GM23338 (cell line): ENCODE measurements at regions not wholly inside any gene's neighbourhood (a gene's known extent, or its start where the extent isn't known, plus 50 kb on each side); places are given as distances from the start of the nearest gene placed in this dataset.

Source experiments
- ATAC-seq: fragments of 200-7000 bp; cut with Tn5 transposase; 3 replicates; pipeline ENCODE4 v1.9.1; 2020
- DNase-seq: peaks from one replicate; pipeline ENCODE4 v3.0.0-alpha.2; 2015; ENCODE audit warnings: low spot score
- H2AFZ ChIP-seq: fragments of 200-600 bp; sonication (generic); 2 replicates; pipeline ENCODE4 v1.8.0; 2016; ENCODE audit warnings: antibody characterized with exemption, mild to moderate bottlenecking, moderate library complexity
- H3F3A ChIP-seq: fragments of 200-600 bp; sonication (generic); replicated peaks from 2 replicates; pipeline ENCODE4 v1.8.0; 2017; ENCODE audit warnings: antibody characterized with exemption, mixed run types, low read depth
- H3K27ac ChIP-seq: fragments of 200-600 bp; sonication (generic); 2 replicates; pipeline ENCODE4 v1.6.1; 2016; ENCODE audit warnings: low read depth
- H3K27me3 ChIP-seq: fragments of 200-600 bp; sonication (generic); 2 replicates; pipeline ENCODE4 v1.8.0; 2016; ENCODE audit warnings: mild to moderate bottlenecking, mixed run types, moderate library complexity; ENCODE audit not compliant: insufficient read depth
- H3K36me3 ChIP-seq: fragments of 200-600 bp; sonication (generic); 2 replicates; pipeline ENCODE4 v1.8.0; 2016; ENCODE audit warnings: mild to moderate bottlenecking; ENCODE audit not compliant: insufficient read depth
- H3K4me1 ChIP-seq: fragments of 200-600 bp; sonication (generic); 2 replicates; pipeline ENCODE4 v1.8.0; 2016; ENCODE audit warnings: mild to moderate bottlenecking, moderate library complexity; ENCODE audit not compliant: insufficient read depth
- H3K4me2 ChIP-seq: fragments of 200-600 bp; sonication (generic); 2 replicates; pipeline ENCODE4 v1.7.1; 2017; ENCODE audit warnings: mixed run types
- H3K4me3 ChIP-seq: fragments of 200-600 bp; sonication (generic); 2 replicates; pipeline ENCODE4 v1.6.1; 2016; ENCODE audit warnings: mixed run types
- H3K79me2 ChIP-seq: fragments of 200-600 bp; sonication (generic); replicated peaks from 2 replicates; pipeline ENCODE4 v1.8.0; 2017; ENCODE audit warnings: mild to moderate bottlenecking; ENCODE audit not compliant: insufficient read depth
- H3K9me2 ChIP-seq: fragments of 200-600 bp; sonication (generic); 2 replicates; pipeline ENCODE4 v1.8.0; 2017; ENCODE audit not compliant: insufficient read depth
- H4K20me1 ChIP-seq: fragments of 200-600 bp; sonication (generic); replicated peaks from 2 replicates; pipeline ENCODE4 v1.8.0; 2017; ENCODE audit warnings: mild to moderate bottlenecking; ENCODE audit not compliant: insufficient read depth
- H3K27ac Mint-ChIP-seq: 2 replicates; pipeline ENCODE4 v1.8.0; 2020; ENCODE audit warnings: inconsistent platforms, mild to moderate bottlenecking, moderate library complexity, mixed read lengths
- H3K27me3 Mint-ChIP-seq: 3 replicates; pipeline ENCODE4 v1.8.0; 2022; ENCODE audit warnings: low read depth, mild to moderate bottlenecking, moderate library complexity, mixed read lengths, inconsistent platforms; ENCODE audit not compliant: insufficient read depth, poor library complexity
- H3K36me3 Mint-ChIP-seq: 3 replicates; pipeline ENCODE4 v1.8.0; 2021; ENCODE audit warnings: low read depth, mild to moderate bottlenecking, inconsistent platforms, moderate library complexity, mixed read lengths
- H3K4me1 Mint-ChIP-seq: 3 replicates; pipeline ENCODE4 v1.8.0; 2020; ENCODE audit warnings: mild to moderate bottlenecking, inconsistent platforms, mixed read lengths
- H3K4me3 Mint-ChIP-seq: 3 replicates; pipeline ENCODE4 v1.8.0; 2021; ENCODE audit warnings: moderate library complexity, mild to moderate bottlenecking, inconsistent platforms, mixed read lengths
- H3K9me3 Mint-ChIP-seq: 3 replicates; pipeline ENCODE4 v1.8.0; 2020; ENCODE audit warnings: moderate library complexity, mild to moderate bottlenecking, inconsistent platforms, mixed read lengths
- CTCF ChIP-seq, 2 experiments: fragments of 200-600 bp in 1 of 2; sonication (generic) in 1 of 2; conservative IDR thresholded peaks; 2 replicates each; pipeline versions ENCODE4 v1.5.1 to v1.6.1; 2016 to 2017; ENCODE audit warnings: antibody characterized with exemption in 2 of 2, low read depth in 2 of 2, mild to moderate bottlenecking in 2 of 2, moderate library complexity in 1 of 2
- ETS1 ChIP-seq: IDR thresholded peaks from 2 replicates; pipeline ENCODE4 v1.6.1; 2016; ENCODE audit warnings: antibody characterized with exemption
- EZH2 ChIP-seq: fragments of 200-600 bp; sonication (generic); IDR thresholded peaks from one replicate; pipeline ENCODE4 v1.8.0; 2017; ENCODE audit warnings: antibody characterized with exemption, mild to moderate bottlenecking, low read depth; ENCODE audit not compliant: unreplicated experiment
- NANOG ChIP-seq: IDR thresholded peaks from 2 replicates; pipeline ENCODE4 v1.6.1; 2016; ENCODE audit warnings: antibody characterized with exemption, borderline replicate concordance
- POLR2AphosphoS5 ChIP-seq: IDR thresholded peaks from 2 replicates; pipeline ENCODE4 v1.6.1; 2016; ENCODE audit warnings: antibody characterized with exemption, low read depth
- REST ChIP-seq: IDR thresholded peaks from one replicate; pipeline ENCODE4 v1.6.1; 2018; ENCODE audit warnings: antibody characterized with exemption; ENCODE audit not compliant: unreplicated experiment
- STAT1 ChIP-seq: IDR thresholded peaks from one replicate; pipeline ENCODE4 v1.6.1; 2016; ENCODE audit warnings: antibody characterized with exemption; ENCODE audit not compliant: unreplicated experiment
- ZNF114 ChIP-seq: fragments of 250-450 bp; sonication (Bioruptor Pico); IDR thresholded peaks from 2 replicates; pipeline ENCODE4 v1.5.0; 2020; ENCODE audit warnings: mild to moderate bottlenecking, moderate library complexity

GRCh38 chr11:44443836-44444769 is 121.4 kb upstream of the CD82 start:
- Histone ChIP-seq H3F3A (no peaks in the 10 kb centered on the region), H3K27ac (no peak overlapping the region), H2AFZ (peak overlapping the region; percentile 95), H3K79me2 (no peaks in the 10 kb centered on the region), H3K4me3 (no peak overlapping the region), H3K27me3 (no peaks in the 10 kb centered on the region), H3K9me2 (no peaks in the 10 kb centered on the region), H3K36me3 (no peaks in the 10 kb centered on the region), H3K4me2 (no peak overlapping the region), H4K20me1 (no peaks in the 10 kb centered on the region), H3K4me1 (peaks cover 5% of the 10 kb centered on the region; the same call in 1 of the 2 replicates)
- Mint-ChIP-seq H3K9me3 (peaks cover 12% of the 10 kb centered on the region; the same call in 2 of the 3 replicates), H3K36me3 (no peaks in the 10 kb centered on the region), H3K27me3 (peaks cover 4% of the 10 kb centered on the region), H3K4me3 (no peak overlapping the region), H3K4me1 (peaks cover 16% of the 10 kb centered on the region), H3K27ac (no peak overlapping the region)
- peak; percentile 55 for DNase-seq
- ATAC-seq = peak; percentile 80
- TF ChIP-seq NANOG (no peak), POLR2AphosphoS5 (no peak), CTCF (conservative IDR thresholded peaks at IDR 0.05; ENCODE audit: low read depth in 2 of 2) (peak; percentile 7 to 50; a peak in 2 of 4 replicates), STAT1 (no peak)

GRCh38 chr11:44444770-44445321 is 120.6 kb upstream of the CD82 start:
- H2AFZ ChIP-seq = no peak overlapping the region
- H3K36me3 ChIP-seq = no peaks in the 10 kb centered on the region
- Mint-ChIP-seq H3K27me3 (peaks cover 8% of the 10 kb centered on the region), H3K4me1 (peaks cover 16% of the 10 kb centered on the region), H3K27ac (no peak overlapping the region), H3K36me3 (no peaks in the 10 kb centered on the region), H3K9me3 (peaks cover 10% of the 10 kb centered on the region; the same call in 2 of the 3 replicates), H3K4me3 (no peak overlapping the region)
- no peak overlapping the region for H3K27ac ChIP-seq
- H3K9me2 ChIP-seq = no peaks in the 10 kb centered on the region
- H4K20me1 ChIP-seq = no peaks in the 10 kb centered on the region
- ATAC-seq = no peak
- H3K27me3 ChIP-seq = no peaks in the 10 kb centered on the region
- H3K4me3 ChIP-seq = no peak overlapping the region
- H3K4me1 ChIP-seq = peaks cover 5% of the 10 kb centered on the region; the same call in 1 of the 2 replicates
- no peaks in the 10 kb centered on the region for H3F3A ChIP-seq
- no peak for DNase-seq
- no peak overlapping the region for H3K4me2 ChIP-seq
- no peaks in the 10 kb centered on the region for H3K79me2 ChIP-seq
- TF ChIP-seq CTCF (conservative IDR thresholded peaks at IDR 0.05; ENCODE audit: low read depth in 2 of 2) = no peak
- no peak for TF ChIP-seq EZH2
- TF ChIP-seq REST = no peak
- no peak for TF ChIP-seq ETS1
- TF ChIP-seq POLR2AphosphoS5 = no peak
- no peak for TF ChIP-seq STAT1
- no peak for TF ChIP-seq ZNF114
- TF ChIP-seq NANOG = no peak
